ENCODE measurements at regions not wholly inside any gene's neighbourhood (a gene's known extent, or its start where the extent isn't known, plus 50 kb on each side); places are given as distances from the start of the nearest gene placed in this dataset.

GRCh38 chr7:155363146-155363539 lies 65.5 kb downstream of the INSIG1 start:
- no peak for ATAC-seq
- Histone ChIP-seq H3K27me3 (peaks cover 76% of the 10 kb centered on the region), H3K36me3 (no peaks in the 10 kb centered on the region), H3K9me3 (no peaks in the 10 kb centered on the region), H3K4me3 (no peak overlapping the region), H3K27ac (no peak overlapping the region), H3K4me1 (no peaks in the 10 kb centered on the region)
- TF ChIP-seq EP300 (IDR thresholded peaks at IDR 0.05) (no peak), POLR2A (IDR thresholded peaks at IDR 0.05) (no peak), CTCF (IDR thresholded peaks at IDR 0.05) (no peak), POLR2AphosphoS5 (IDR thresholded peaks at IDR 0.05) (no peak)
- WGBS, 2 donors (ENCODE audit: low coverage in 1 of 2) = 78 to 90% methylated on average over 8 of the region's 9 CpGs

- peaks cover 74% of the 10 kb centered on the region for H3K27me3 ChIP-seq
- WGBS, 2 donors (ENCODE audit: low coverage in 1 of 2) = 29 to 47% methylated on average over 11 to 12 of the region's 20 CpGs
- no peak overlapping the region for H3K27ac ChIP-seq
- H3K36me3 ChIP-seq = no peaks in the 10 kb centered on the region
- no peaks in the 10 kb centered on the region for H3K4me1 ChIP-seq
- H3K4me3 ChIP-seq = no peak overlapping the region
- TF ChIP-seq POLR2AphosphoS5 (IDR thresholded peaks at IDR 0.05) (no peak), CTCF (IDR thresholded peaks at IDR 0.05) (no peak), POLR2A (IDR thresholded peaks at IDR 0.05) (no peak), EP300 (IDR thresholded peaks at IDR 0.05) (no peak)
- no peaks in the 10 kb centered on the region for H3K9me3 ChIP-seq
- no peak for ATAC-seq
Observed at GRCh38 chr7:155363852-155364600, 66.3 kb downstream of the INSIG1 start.

- 54 to 80% methylated on average over 2 to 5 of the region's 12 CpGs for WGBS, 2 donors (ENCODE audit: low coverage in 1 of 2)
- peaks cover 74% of the 10 kb centered on the region for H3K27me3 ChIP-seq
Observed at GRCh38 chr7:155365146-155365874, 67.6 kb downstream of the INSIG1 start.

GRCh38 chr7:155368894-155369600 lies 71.4 kb downstream of the INSIG1 start:
- Histone ChIP-seq H3K27me3 (peaks cover 74% of the 10 kb centered on the region), H3K9me3 (no peaks in the 10 kb centered on the region), H3K36me3 (no peaks in the 10 kb centered on the region), H3K4me1 (peaks cover 0 to 28% (median 17%) of the 10 kb centered on the region in 3 donors), H3K4me3 (no peak overlapping the region), H3K27ac (no peak overlapping the region)
- no peak for ATAC-seq
- 13 to 17% methylated on average over 1 of the region's 7 CpGs for WGBS, 2 donors (ENCODE audit: low coverage in 1 of 2)
- TF ChIP-seq EP300 (IDR thresholded peaks at IDR 0.05) (no peak), CTCF (IDR thresholded peaks at IDR 0.05) (no peak), POLR2AphosphoS5 (IDR thresholded peaks at IDR 0.05) (no peak), POLR2A (IDR thresholded peaks at IDR 0.05) (no peak)

More at GRCh38 chr7:155365146-155365874, 67.6 kb downstream of the INSIG1 start:
- no peaks in the 10 kb centered on the region for H3K9me3 ChIP-seq
- H3K4me3 ChIP-seq = no peak overlapping the region
- no peak for ATAC-seq
- no peaks in the 10 kb centered on the region for H3K36me3 ChIP-seq
- no peak overlapping the region for H3K27ac ChIP-seq
- no peaks in the 10 kb centered on the region for H3K4me1 ChIP-seq
- TF ChIP-seq EP300 (IDR thresholded peaks at IDR 0.05) (no peak), CTCF (IDR thresholded peaks at IDR 0.05) (no peak)

Measured in gastroesophageal sphincter (tissue), 4 donors.